ENCODE measurements at regions not wholly inside any gene's neighbourhood (a gene's known extent, or its start where the extent isn't known, plus 50 kb on each side); places are given as distances from the start of the nearest gene placed in this dataset.

DNA sequence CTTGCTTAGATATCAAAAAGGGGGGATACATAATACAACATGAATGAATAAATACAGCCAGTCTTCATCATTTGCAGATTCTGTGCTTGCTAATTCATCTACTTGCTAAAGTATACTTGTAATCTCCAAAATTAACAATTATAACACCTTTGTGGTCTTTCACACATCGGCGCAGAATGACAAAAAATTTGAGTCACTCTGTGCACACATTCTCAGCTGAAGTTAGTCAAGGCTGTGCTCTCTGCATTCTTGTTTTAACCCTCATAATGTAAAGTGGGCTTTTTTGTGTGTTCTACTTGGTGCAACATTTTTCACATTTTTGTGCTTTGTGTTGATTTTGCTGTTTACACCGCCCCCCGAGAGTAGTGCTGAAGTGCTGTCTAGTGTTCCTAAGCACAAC is 65.8 kb upstream of the GPRIN3 start:
- no peak overlapping the region for H3K4me2 ChIP-seq (ENCODE audit: low read length)
- no peak overlapping the region for H3K9ac ChIP-seq (ENCODE audit: low read length)
- no peak for TF ChIP-seq EZH2phosphoT487 (IDR thresholded peaks at IDR 0.05; ENCODE audit: low read depth)
- TF ChIP-seq, protein P1, sequence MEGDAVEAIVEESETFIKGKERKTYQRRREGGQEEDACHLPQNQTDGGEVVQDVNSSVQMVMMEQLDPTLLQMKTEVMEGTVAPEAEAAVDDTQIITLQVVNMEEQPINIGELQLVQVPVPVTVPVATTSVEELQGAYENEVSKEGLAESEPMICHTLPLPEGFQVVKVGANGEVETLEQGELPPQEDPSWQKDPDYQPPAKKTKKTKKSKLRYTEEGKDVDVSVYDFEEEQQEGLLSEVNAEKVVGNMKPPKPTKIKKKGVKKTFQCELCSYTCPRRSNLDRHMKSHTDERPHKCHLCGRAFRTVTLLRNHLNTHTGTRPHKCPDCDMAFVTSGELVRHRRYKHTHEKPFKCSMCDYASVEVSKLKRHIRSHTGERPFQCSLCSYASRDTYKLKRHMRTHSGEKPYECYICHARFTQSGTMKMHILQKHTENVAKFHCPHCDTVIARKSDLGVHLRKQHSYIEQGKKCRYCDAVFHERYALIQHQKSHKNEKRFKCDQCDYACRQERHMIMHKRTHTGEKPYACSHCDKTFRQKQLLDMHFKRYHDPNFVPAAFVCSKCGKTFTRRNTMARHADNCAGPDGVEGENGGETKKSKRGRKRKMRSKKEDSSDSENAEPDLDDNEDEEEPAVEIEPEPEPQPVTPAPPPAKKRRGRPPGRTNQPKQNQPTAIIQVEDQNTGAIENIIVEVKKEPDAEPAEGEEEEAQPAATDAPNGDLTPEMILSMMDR (IDR thresholded peaks at IDR 0.05; ENCODE audit: low read depth, low read length), result no peak
- peaks cover 16% of the 10 kb centered on the region for H3K4me1 ChIP-seq (ENCODE audit: low read length)
- H3K79me2 ChIP-seq (ENCODE audit: low read length), result no peaks in the 10 kb centered on the region
- no peaks in the 10 kb centered on the region for H4K20me1 ChIP-seq (ENCODE audit: insufficient read depth, low read length)
- H2AFZ ChIP-seq (ENCODE audit: low read depth, low read length), result no peak overlapping the region
- H3K9me3 ChIP-seq (ENCODE audit: insufficient read depth, low read length), result 0 out of 2 replicates have a peak, but pooled peaks cover 6% of the 10 kb centered on the region
- no peak overlapping the region for H3K4me3 ChIP-seq (ENCODE audit: low read length)
- H3K27me3 ChIP-seq (ENCODE audit: low read depth, low read length), result no peaks in the 10 kb centered on the region
- H3K36me3 ChIP-seq (replicated peaks; ENCODE audit: low read depth, low read length), result no peaks in the 10 kb centered on the region
- H3K27ac ChIP-seq (ENCODE audit: low read length), result no peak overlapping the region

DNA sequence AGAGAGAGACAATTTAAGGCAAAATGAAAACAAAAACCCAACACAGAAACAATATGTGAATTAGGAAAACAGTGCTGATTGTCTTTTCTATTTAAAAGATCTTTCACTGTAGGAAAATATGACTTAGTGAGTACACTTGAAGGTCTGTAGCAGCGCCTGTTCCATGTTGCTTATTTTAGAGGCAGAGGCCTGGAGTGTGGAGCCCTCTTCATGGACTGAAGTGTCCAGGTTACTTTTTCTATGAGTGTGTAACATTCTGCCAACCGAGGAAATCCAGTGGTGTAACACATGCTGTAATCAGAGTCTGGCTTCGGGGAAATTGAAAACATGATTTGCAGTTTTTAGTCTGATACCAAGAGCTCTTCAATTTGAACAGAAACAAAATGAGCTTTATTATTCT is 64.0 kb upstream of the GPRIN3 start:
- TF ChIP-seq, protein P1 (IDR thresholded peaks at IDR 0.05; ENCODE audit: low read depth, low read length), result no peak
- TF ChIP-seq EZH2phosphoT487 (IDR thresholded peaks at IDR 0.05; ENCODE audit: low read depth), result no peak

DNA sequence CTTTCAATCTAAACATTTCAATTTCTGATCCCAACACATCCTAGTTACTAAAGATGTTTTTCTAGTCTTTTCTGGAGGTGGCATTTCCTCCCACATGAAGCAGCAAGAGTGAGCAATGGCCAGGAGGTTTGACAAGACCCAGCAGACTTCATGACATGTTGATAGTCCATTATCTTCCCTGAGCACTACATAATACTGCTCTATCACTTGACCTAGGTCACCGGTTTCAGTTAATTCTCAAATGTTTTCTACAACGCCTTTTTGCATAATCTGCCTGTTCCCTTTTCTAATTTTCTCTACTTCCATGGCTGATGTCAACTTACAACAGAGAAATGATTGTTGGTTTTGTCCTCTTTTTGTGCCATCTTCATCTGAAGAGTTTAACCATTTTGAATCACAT is 62.0 kb upstream of the GPRIN3 start:
- no peak overlapping the region for H3K9ac ChIP-seq (ENCODE audit: low read length)

More for the DNA sequence above, 64.0 kb upstream of the GPRIN3 start:
- Histone ChIP-seq H3K4me1 (ENCODE audit: low read length) (peaks cover 21% of the 10 kb centered on the region), H3K27ac (ENCODE audit: low read length) (no peak overlapping the region), H3K4me3 (ENCODE audit: low read length) (no peak overlapping the region), H2AFZ (ENCODE audit: low read depth, low read length) (no peak overlapping the region), H3K9ac (ENCODE audit: low read length) (no peak overlapping the region), H3K9me3 (ENCODE audit: insufficient read depth, low read length) (peaks cover 3% of the 10 kb centered on the region; the same call in 1 of the 2 replicates), H3K27me3 (ENCODE audit: low read depth, low read length) (no peaks in the 10 kb centered on the region), H3K79me2 (ENCODE audit: low read length) (no peaks in the 10 kb centered on the region), H3K4me2 (ENCODE audit: low read length) (no peak overlapping the region), H4K20me1 (ENCODE audit: insufficient read depth, low read length) (no peaks in the 10 kb centered on the region), H3K36me3 (replicated peaks; ENCODE audit: low read depth, low read length) (no peaks in the 10 kb centered on the region)

DNA sequence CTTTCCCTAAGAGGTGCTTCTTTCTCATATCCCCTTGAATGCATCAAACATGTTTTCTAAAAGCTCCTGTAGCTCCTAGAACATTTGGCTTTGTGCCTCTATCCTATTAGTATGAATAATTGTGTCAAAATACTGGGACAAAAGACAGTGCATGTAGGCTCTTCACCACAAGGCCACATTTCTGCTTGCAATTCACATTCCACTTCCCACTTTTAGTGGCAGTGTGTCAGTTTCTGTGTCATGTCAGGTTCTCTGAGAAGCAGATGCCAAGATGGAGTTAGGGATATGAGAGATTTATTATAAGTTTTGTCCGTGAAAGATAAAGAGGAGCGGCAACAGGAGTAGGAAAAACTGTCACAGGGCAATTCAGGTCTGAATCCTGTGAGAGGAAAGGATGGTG is 61.3 kb upstream of the GPRIN3 start:
- Histone ChIP-seq H3K27me3 (ENCODE audit: low read depth, low read length) (no peaks in the 10 kb centered on the region), H3K4me1 (ENCODE audit: low read length) (peaks cover 31% of the 10 kb centered on the region), H3K9ac (ENCODE audit: low read length) (no peak overlapping the region), H3K27ac (ENCODE audit: low read length) (no peak overlapping the region), H3K4me3 (ENCODE audit: low read length) (no peak overlapping the region), H3K9me3 (ENCODE audit: insufficient read depth, low read length) (peaks cover 3% of the 10 kb centered on the region; the same call in 1 of the 2 replicates), H3K36me3 (replicated peaks; ENCODE audit: low read depth, low read length) (no peaks in the 10 kb centered on the region), H3K79me2 (ENCODE audit: low read length) (no peaks in the 10 kb centered on the region), H3K4me2 (ENCODE audit: low read length) (peak overlapping the region; percentile 35; the same call in 1 of the 2 replicates), H4K20me1 (ENCODE audit: insufficient read depth, low read length) (no peaks in the 10 kb centered on the region), H2AFZ (ENCODE audit: low read depth, low read length) (no peak overlapping the region)
- TF ChIP-seq, protein P1 (IDR thresholded peaks at IDR 0.05; ENCODE audit: low read depth, low read length), result no peak
- no peak for TF ChIP-seq EZH2phosphoT487 (IDR thresholded peaks at IDR 0.05; ENCODE audit: low read depth)

More for the DNA sequence above, 62.0 kb upstream of the GPRIN3 start:
- Histone ChIP-seq H3K4me2 (ENCODE audit: low read length) (peak overlapping the region; percentile 35; the same call in 1 of the 2 replicates), H4K20me1 (ENCODE audit: insufficient read depth, low read length) (no peaks in the 10 kb centered on the region), H3K27ac (ENCODE audit: low read length) (no peak overlapping the region), H3K79me2 (ENCODE audit: low read length) (no peaks in the 10 kb centered on the region), H3K4me3 (ENCODE audit: low read length) (no peak overlapping the region), H3K4me1 (ENCODE audit: low read length) (peaks cover 31% of the 10 kb centered on the region), H3K27me3 (ENCODE audit: low read depth, low read length) (no peaks in the 10 kb centered on the region), H3K36me3 (replicated peaks; ENCODE audit: low read depth, low read length) (no peaks in the 10 kb centered on the region), H2AFZ (ENCODE audit: low read depth, low read length) (no peak overlapping the region), H3K9me3 (ENCODE audit: insufficient read depth, low read length) (peaks cover 3% of the 10 kb centered on the region; the same call in 1 of the 2 replicates)
- TF ChIP-seq, protein P1 (IDR thresholded peaks at IDR 0.05; ENCODE audit: low read depth, low read length), result no peak
- TF ChIP-seq EZH2phosphoT487 (IDR thresholded peaks at IDR 0.05; ENCODE audit: low read depth), result no peak
